NCI-H2196 (cell line): ENCODE measurements at regions not wholly inside any gene's neighbourhood (a gene's known extent, or its start where the extent isn't known, plus 50 kb on each side); places are given as distances from the start of the nearest gene placed in this dataset.
"Not testable (repeated sequence)": the region's sequence is repeated elsewhere in the genome, so short reads cannot be mapped to it uniquely, and the experiment has no call there.

ENCODE experiments used
- DNase-seq: peaks from one replicate; lab custom pipeline; 2025; ENCODE audit not compliant: unreplicated experiment; lab: John Stamatoyannopoulos, UW

- DNase-seq: no peak
These were observed 322.0 kb upstream of the PPARGC1A start for GRCh38 chr4:24211856-24212255.

- no peak for DNase-seq
These were observed 320.6 kb upstream of the PPARGC1A start for GRCh38 chr4:24210332-24210902.

- no peak for DNase-seq
These were observed 320.1 kb upstream of the PPARGC1A start for GRCh38 chr4:24209906-24210305.

GRCh38 chr4:24209131-24209530 is 319.3 kb upstream of the PPARGC1A start:
- DNase-seq: no peak

- no peak for DNase-seq
These were observed 318.8 kb upstream of the PPARGC1A start for GRCh38 chr4:24208691-24209090.

- not testable (repeated sequence) for DNase-seq
These were observed 314.9 kb upstream of the PPARGC1A start for GRCh38 chr4:24204708-24205107.

- no peak for DNase-seq
These were observed 314.1 kb upstream of the PPARGC1A start for GRCh38 chr4:24203926-24204325.

- no peak for DNase-seq
These were observed 312.7 kb upstream of the PPARGC1A start for GRCh38 chr4:24202579-24202978.

- DNase-seq: no peak
These were observed 308.1 kb upstream of the PPARGC1A start for GRCh38 chr4:24197955-24198354.

GRCh38 chr4:24196785-24197184 is 306.9 kb upstream of the PPARGC1A start:
- no peak for DNase-seq

- DNase-seq: no peak
These were observed 306.3 kb upstream of the PPARGC1A start for GRCh38 chr4:24195991-24196736.

GRCh38 chr4:24192018-24192641 is 302.3 kb upstream of the PPARGC1A start:
- DNase-seq: no peak

- DNase-seq: no peak
These were observed 301.2 kb upstream of the PPARGC1A start for GRCh38 chr4:24190761-24191695.

GRCh38 chr4:24188459-24188858 is 298.6 kb upstream of the PPARGC1A start:
- no peak for DNase-seq

GRCh38 chr4:24186466-24186865 is 296.6 kb upstream of the PPARGC1A start:
- no peak for DNase-seq

- no peak for DNase-seq
These were observed 291.2 kb upstream of the PPARGC1A start for GRCh38 chr4:24181005-24181404.

- no peak for DNase-seq
These were observed 290.7 kb upstream of the PPARGC1A start for GRCh38 chr4:24180586-24180985.

- DNase-seq: no peak
These were observed 289.5 kb upstream of the PPARGC1A start for GRCh38 chr4:24179201-24179840.

- not testable (repeated sequence) for DNase-seq
These were observed 287.6 kb upstream of the PPARGC1A start for GRCh38 chr4:24177443-24177842.

GRCh38 chr4:24175707-24176106 is 285.9 kb upstream of the PPARGC1A start:
- DNase-seq: no peak

GRCh38 chr4:24174602-24175001 is 284.8 kb upstream of the PPARGC1A start:
- DNase-seq: no peak
